ENCODE measurements at regions not wholly inside any gene's neighbourhood (a gene's known extent, or its start where the extent isn't known, plus 50 kb on each side); places are given as distances from the start of the nearest gene placed in this dataset.

- DNase-seq (ENCODE audit: low read depth in 2 of 3, low spot score in 1 of 3): no peak
Observed at GRCh38 chr16:7185689-7186088, 147.0 kb upstream of the RBFOX1 start.

DNA sequence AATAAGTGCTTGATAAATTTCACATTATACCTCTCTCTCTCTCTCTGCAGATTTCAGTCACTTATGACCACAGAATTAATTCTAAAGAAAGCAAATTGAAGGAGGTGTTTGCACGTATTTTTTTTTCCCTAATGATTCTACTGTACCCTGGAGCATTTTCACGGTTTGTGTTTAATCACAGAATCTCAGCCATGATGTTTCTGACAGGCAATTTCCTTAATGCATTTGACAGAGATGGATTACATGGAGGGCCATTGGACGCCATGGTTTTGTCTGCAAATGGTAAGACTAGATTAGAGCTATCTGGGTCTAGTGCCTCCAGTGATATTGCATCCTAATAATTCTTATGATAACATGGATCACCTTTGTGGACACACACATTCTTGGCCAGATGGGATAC lies 147.5 kb upstream of the RBFOX1 start:
- no peak for DNase-seq (ENCODE audit: low read depth in 2 of 3, low spot score in 1 of 3)

- DNase-seq (ENCODE audit: low read depth in 2 of 3, low spot score in 1 of 3): no peak
Observed at GRCh38 chr16:7183768-7184167, 148.9 kb upstream of the RBFOX1 start.

- no peak for DNase-seq (ENCODE audit: low read depth in 2 of 3, low spot score in 1 of 3)
Observed at GRCh38 chr16:7182510-7183109, 150.0 kb upstream of the RBFOX1 start.

DNA sequence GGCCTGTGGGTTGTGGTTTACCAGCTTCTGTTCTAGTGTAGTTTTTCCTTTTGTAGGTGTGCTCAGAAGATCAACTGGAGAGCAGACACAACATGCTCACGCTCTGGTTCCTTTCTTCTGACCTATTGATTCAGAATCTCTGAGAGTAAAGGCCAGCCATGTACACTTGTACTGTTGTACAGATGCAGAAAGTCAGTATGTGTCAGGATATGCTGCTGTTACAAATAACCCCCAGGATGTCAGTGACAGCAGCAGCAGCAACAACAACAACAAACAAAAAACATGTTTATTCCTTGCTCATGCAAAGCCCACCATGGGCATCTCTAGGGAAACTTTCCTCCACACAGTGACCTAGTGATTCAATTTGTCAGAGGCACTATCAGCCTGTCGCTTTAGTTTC lies 154.8 kb upstream of the RBFOX1 start:
- no peak for DNase-seq (ENCODE audit: low read depth in 2 of 3, low spot score in 1 of 3)

GRCh38 chr16:7171151-7171550 lies 161.5 kb upstream of the RBFOX1 start:
- no peak for DNase-seq (ENCODE audit: low read depth in 2 of 3, low spot score in 1 of 3)

GRCh38 chr16:7167626-7168025 lies 165.0 kb upstream of the RBFOX1 start:
- DNase-seq (ENCODE audit: low read depth in 2 of 3, low spot score in 1 of 3): no peak

DNA sequence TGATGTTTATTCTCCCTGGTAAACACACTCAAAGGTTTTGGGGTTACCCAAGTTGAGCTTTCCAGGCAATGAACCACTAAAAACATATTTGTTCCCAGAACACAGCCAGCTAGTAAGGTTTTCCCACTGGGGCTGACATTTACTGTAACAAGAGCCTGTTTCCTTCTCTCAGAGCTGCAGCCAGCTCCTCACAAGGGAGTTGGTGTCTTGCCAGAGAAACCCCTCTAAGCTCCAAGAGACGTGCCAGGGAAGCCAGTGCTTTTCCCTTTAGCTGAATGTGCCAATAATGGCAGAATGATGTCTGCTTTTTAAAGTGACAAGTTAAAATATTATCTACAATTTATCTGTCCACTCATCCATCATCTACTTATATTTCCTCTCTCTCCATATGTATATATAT lies 170.8 kb upstream of the RBFOX1 start:
- DNase-seq (ENCODE audit: low read depth in 2 of 3, low spot score in 1 of 3): no peak

GRCh38 chr16:7160093-7160492 lies 172.6 kb upstream of the RBFOX1 start:
- DNase-seq (ENCODE audit: low read depth in 2 of 3, low spot score in 1 of 3): no peak

- no peak for DNase-seq (ENCODE audit: low read depth in 2 of 3, low spot score in 1 of 3)
Observed at GRCh38 chr16:7158481-7158880, 174.2 kb upstream of the RBFOX1 start.

GRCh38 chr16:7150230-7150629 lies 182.4 kb upstream of the RBFOX1 start:
- DNase-seq (ENCODE audit: low read depth in 2 of 3, low spot score in 1 of 3): no peak

DNA sequence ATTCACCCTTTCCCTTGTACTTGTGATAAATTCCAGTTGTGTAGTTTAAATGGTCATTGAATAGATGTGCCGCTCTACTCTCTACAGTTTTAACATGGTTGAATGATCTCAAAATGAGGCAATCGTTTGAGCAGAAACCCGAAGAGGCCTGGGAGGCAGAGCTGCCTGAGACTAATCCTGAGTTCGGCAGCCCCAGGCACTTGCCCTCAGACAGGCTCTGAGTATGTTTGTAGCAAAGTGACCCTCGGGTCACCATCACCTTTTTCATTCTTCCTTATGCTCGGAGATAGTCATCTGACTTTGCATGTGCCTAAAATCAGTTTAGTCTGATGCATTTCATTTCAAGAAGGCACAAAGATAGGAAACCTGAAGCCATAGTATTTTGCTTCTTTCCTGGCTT lies 184.0 kb upstream of the RBFOX1 start:
- no peak for DNase-seq (ENCODE audit: low read depth in 2 of 3, low spot score in 1 of 3)

GRCh38 chr16:7140899-7141298 lies 191.7 kb upstream of the RBFOX1 start:
- no peak for DNase-seq (ENCODE audit: low read depth in 2 of 3, low spot score in 1 of 3)

DNA sequence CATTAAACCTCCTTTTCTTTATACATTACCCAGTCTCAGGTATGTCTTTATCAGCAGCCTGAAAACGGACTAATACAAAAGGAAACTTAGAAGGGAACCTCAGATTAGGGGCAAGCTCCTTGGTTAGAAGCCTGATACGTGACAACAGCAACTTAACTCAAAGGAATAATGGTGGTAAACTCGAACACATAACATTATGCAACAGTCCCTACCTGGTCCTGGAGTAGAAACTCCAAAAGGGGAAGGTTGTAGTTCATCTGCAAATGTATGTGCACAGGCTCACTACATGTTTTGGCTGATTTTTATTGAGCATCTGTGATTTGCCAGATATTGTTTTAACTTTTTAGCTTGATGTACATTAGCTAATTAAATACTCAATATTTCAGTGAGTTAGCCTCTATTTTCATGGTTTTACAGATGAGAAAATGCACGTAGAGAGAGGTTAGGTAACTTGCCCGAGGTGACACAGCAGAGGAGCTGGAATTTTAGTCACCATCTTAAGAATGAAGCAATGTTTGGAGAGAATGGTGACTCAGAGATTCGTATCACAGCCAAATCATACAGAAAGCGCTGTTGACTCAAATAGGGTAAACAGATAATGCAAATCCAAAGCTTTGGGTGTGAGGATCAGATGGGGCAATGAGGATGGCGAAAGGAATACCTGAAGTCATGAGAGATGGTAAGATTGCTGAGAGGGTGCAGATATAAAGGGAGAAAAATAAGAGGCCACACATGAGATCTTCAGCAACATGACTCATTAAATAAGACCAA lies 194.9 kb upstream of the RBFOX1 start:
- no peak for DNase-seq (ENCODE audit: low read depth in 2 of 3, low spot score in 1 of 3)

GRCh38 chr16:7132465-7132864 lies 200.2 kb upstream of the RBFOX1 start:
- no peak for DNase-seq (ENCODE audit: low read depth in 2 of 3, low spot score in 1 of 3)

DNA sequence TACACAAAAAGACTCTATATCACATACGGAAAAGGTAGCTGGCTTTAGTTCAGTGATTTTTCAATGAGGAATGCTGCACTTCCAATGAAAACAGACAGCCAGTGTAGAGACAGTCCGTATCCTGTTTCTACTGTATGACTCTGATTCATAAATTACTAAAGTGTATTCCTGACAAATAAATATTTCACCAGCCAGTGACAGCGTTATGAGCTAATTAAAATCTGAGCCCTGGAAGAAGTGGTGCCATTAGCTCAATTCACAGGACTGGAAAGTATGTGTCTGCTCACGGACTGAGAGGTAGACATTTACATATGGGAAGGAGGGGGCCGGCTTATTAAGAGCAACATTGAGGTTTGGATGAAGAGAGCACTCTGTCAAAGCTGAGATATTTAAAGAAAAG lies 207.9 kb upstream of the RBFOX1 start:
- no peak for DNase-seq (ENCODE audit: low read depth in 2 of 3, low spot score in 1 of 3)

- no peak for DNase-seq (ENCODE audit: low read depth in 2 of 3, low spot score in 1 of 3)
Observed at GRCh38 chr16:7124242-7124641, 208.4 kb upstream of the RBFOX1 start.

- no peak for DNase-seq (ENCODE audit: low read depth in 2 of 3, low spot score in 1 of 3)
Observed at GRCh38 chr16:7116734-7117133, 215.9 kb upstream of the RBFOX1 start.

GRCh38 chr16:7115898-7116297 lies 216.7 kb upstream of the RBFOX1 start:
- no peak for DNase-seq (ENCODE audit: low read depth in 2 of 3, low spot score in 1 of 3)

GRCh38 chr16:7113949-7114348 lies 218.7 kb upstream of the RBFOX1 start:
- no peak for DNase-seq (ENCODE audit: low read depth in 2 of 3, low spot score in 1 of 3)

DNA sequence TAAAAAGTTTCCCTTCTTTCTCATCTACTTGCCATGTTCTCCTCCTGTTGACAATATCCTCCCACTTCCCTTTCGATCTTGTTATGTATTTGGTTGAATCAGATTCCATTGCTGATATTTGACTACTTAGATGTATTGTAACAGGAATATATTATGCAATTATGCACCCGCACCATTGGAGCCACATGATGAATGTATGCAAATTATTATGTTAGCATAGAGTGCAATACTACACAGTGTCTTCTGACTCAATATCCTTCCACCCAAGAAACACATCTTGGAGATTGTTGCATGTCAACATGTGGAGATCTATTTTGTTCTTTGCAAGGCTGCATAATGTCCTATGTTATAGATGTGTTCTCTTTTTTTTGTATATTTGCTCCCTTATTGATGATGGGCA lies 219.2 kb upstream of the RBFOX1 start:
- no peak for DNase-seq (ENCODE audit: low read depth in 2 of 3, low spot score in 1 of 3)

DNA sequence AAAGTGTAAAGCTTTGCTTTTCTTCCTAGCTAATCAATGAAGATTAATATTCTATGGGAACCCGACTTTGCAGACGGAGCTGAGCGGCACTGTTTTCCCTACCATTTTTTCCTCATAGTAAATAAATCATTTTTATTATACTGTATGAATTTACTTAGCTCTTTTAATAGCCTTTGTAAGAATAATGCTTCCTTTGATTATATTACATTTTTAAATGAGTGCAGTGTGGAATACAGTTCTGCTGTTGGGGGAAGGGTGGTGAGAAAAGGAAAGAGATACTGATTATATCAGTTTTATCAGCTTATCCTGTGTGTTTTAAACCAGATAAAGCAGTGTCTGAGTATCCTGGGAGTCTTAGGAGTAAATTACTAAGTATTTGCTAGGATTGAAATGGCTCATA lies 221.4 kb upstream of the RBFOX1 start:
- no peak for DNase-seq (ENCODE audit: low read depth in 2 of 3, low spot score in 1 of 3)

DNA sequence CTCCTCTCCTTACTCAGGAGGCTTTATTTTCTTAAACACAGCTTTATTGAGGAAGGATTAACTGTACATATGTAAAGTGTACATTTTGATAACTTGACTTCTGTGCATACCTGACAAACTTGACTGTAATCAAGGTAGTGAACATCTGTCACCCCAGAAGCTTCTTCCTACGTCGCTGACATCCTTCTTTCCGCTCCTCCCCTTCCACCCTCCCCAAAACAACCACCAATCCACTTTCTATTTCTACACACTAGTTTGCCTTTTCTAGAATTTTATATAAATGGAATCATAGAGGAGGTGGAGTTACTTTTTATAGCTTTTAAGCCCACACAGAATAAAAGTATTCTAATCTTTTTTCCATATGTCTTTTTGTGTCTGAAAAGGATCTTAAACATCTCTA lies 225.2 kb upstream of the RBFOX1 start:
- no peak for DNase-seq (ENCODE audit: low read depth in 2 of 3, low spot score in 1 of 3)
